GM12878 (cell line): ENCODE measurements at regions not wholly inside any gene's neighbourhood (a gene's known extent, or its start where the extent isn't known, plus 50 kb on each side); places are given as distances from the start of the nearest gene placed in this dataset.
"Not testable (repeated sequence)": the region's sequence is repeated elsewhere in the genome, so short reads cannot be mapped to it uniquely, and the experiment has no call there.

Experiments
- ATAC-seq: fragments of 200-7000 bp; cut with Tn5 transposase; 3 replicates; pipeline ENCODE4 v1.9.1; 2020; ENCODE audit warnings: mild to moderate bottlenecking, moderate library complexity
- BruUV-seq: library from RNA; stranded (reverse); fragments of 400-500 nt; replicated peaks from 2 replicates; lab custom pipeline; 2021; lab: Mats Ljungman, UMichigan
- CTCF ChIA-PET: fragments of 300-600 bp; sonication (Branson Sonifier 250); formaldehyde crosslinking; extraction: SDS; loops from one replicate; lab custom pipeline; 2021; ENCODE audit warnings: inconsistent platforms; lab: Yijun Ruan, JAX
- POLR2A ChIA-PET: fragments of 350-600 bp; formaldehyde crosslinking; extraction: SDS; loops from one replicate; lab custom pipeline; 2021; ENCODE audit warnings: inconsistent platforms; lab: Charles Lee
- RAD21 ChIA-PET: fragments of 300-600 bp; sonication (Branson Sonifier 250); formaldehyde crosslinking; loops from one replicate; lab custom pipeline; 2023; ENCODE audit warnings: antibody characterized with exemption; ENCODE audit not compliant: unreplicated experiment; lab: Charles Lee
- SMC1A ChIA-PET: fragments of 300-600 bp; sonication (Branson Sonifier 250); formaldehyde crosslinking; loops from one replicate; lab custom pipeline; 2023; ENCODE audit not compliant: unreplicated experiment, uncharacterized antibody; lab: Charles Lee
- DNase-seq: peaks from one replicate; pipeline ENCODE4 v3.0.0-alpha.2; 2011; ENCODE audit warnings: low read depth, low spot score
- FAIRE-seq: peaks from 3 replicates; lab custom pipeline; 2011; peaks lifted over from hg19 to GRCh38; lab: Jason Lieb, UNC
- H2AFZ ChIP-seq: 2 replicates; pipeline ENCODE4 v1.6.0; 2011; ENCODE audit warnings: low read depth, low read length, control low read depth; ENCODE audit not compliant: control insufficient read depth
- H3K27ac ChIP-seq: 2 replicates; pipeline ENCODE4 v1.5.1; 2011; ENCODE audit warnings: control low read depth; ENCODE audit not compliant: control insufficient read depth, insufficient read depth
- H3K27me3 ChIP-seq, 2 experiments: replicated peaks in 1 of 2; 2 replicates each; pipeline versions ENCODE4 v1.6.0 to v1.6.1; 2011; ENCODE audit warnings: low read length in 1 of 2; ENCODE audit not compliant: control insufficient read depth in 2 of 2, insufficient read depth in 2 of 2
- H3K36me3 ChIP-seq, 2 experiments: 2 replicates each; pipeline ENCODE4 v1.5.1; 2011; ENCODE audit warnings: low read length in 1 of 2; ENCODE audit not compliant: control insufficient read depth in 2 of 2, insufficient read depth in 2 of 2
- H3K4me1 ChIP-seq: 2 replicates; pipeline ENCODE4 v1.6.1; 2011; ENCODE audit warnings: mild to moderate bottlenecking, low read length, moderate library complexity, mixed read lengths; ENCODE audit not compliant: control insufficient read depth, insufficient read depth
- H3K4me2 ChIP-seq: 2 replicates; pipeline ENCODE4 v1.6.0; 2011; ENCODE audit warnings: control low read depth; ENCODE audit not compliant: control insufficient read depth, insufficient read depth
- H3K4me3 ChIP-seq: fragments of 200-600 bp; sonication (generic); 2 replicates; pipeline ENCODE4 v1.5.1; 2016
- H3K79me2 ChIP-seq: 2 replicates; pipeline ENCODE4 v1.6.0; 2011; ENCODE audit warnings: low read length; ENCODE audit not compliant: control insufficient read depth, insufficient read depth
- H3K9ac ChIP-seq: 2 replicates; pipeline ENCODE4 v1.8.0; 2011; ENCODE audit warnings: low read length, control low read depth, mixed read lengths; ENCODE audit not compliant: control insufficient read depth, insufficient read depth
- H3K9me3 ChIP-seq: replicated peaks from 3 replicates; pipeline ENCODE4 v1.5.1; 2011; ENCODE audit warnings: mild to moderate bottlenecking, low read length; ENCODE audit not compliant: control insufficient read depth, insufficient read depth
- H4K20me1 ChIP-seq: 2 replicates; pipeline ENCODE4 v1.6.0; 2011; ENCODE audit not compliant: control insufficient read depth, insufficient read depth
- BHLHE40 ChIP-seq, 2 experiments: fragments of 450-650 bp in 1 of 2; IDR thresholded peaks; 2 replicates each; pipeline ENCODE4 v1.6.1; 2011 to 2017; ENCODE audit warnings: low read depth in 2 of 2, borderline replicate concordance in 1 of 2, improper control_type of control experiment in 1 of 2, low read length in 1 of 2, mild to moderate bottlenecking in 1 of 2
- IKZF1 ChIP-seq: fragments of 450-650 bp; conservative IDR thresholded peaks from 2 replicates; pipeline ENCODE4 v1.6.1; 2017; ENCODE audit warnings: antibody characterized with exemption, mild to moderate bottlenecking
- IKZF2 ChIP-seq, 2 experiments: fragments of 450-650 bp; IDR thresholded peaks; 2 replicates each; pipeline ENCODE4 v1.6.1; 2017; ENCODE audit warnings: mild to moderate bottlenecking in 2 of 2, moderate library complexity in 2 of 2
- RELB ChIP-seq: fragments of 450-650 bp; IDR thresholded peaks from 2 replicates; pipeline ENCODE4 v1.6.1; 2017; ENCODE audit warnings: low read depth, mild to moderate bottlenecking, moderate library complexity
- ZNF687 ChIP-seq: fragments of 450-650 bp; IDR thresholded peaks from 2 replicates; pipeline ENCODE4 v1.6.1; 2017; ENCODE audit warnings: mild to moderate bottlenecking, moderate library complexity
- WGBS: methylation state at CpG from one replicate; pipeline ENCODE4 v1.1.6; 2016; ENCODE audit warnings: low lambda C conversion rate; ENCODE audit not compliant: insufficient replicate concordance, insufficient coverage; ENCODE audit errors: missing lambda C conversion rate; 5-methylcytosine and 5-hydroxymethylcytosine counted together
- in situ Hi-C: fragments of 300-500 bp; cut with MboI; formaldehyde crosslinking; loops from 9 replicates; pipeline ENCODE4 v1.14.3; 2018; ENCODE audit warnings: mixed read lengths
- intact Hi-C: fragments of 100-400 bp; cut with micrococcal nuclease; formaldehyde crosslinking; loops from one replicate; pipeline ENCODE4 v1.14.2; 2022; ENCODE audit not compliant: unreplicated experiment

GRCh38 chr7:6903289-6903688, 77.2 kb upstream of the CCZ1B start:
- H3K4me2 ChIP-seq, POLR2A ChIA-PET, CTCF ChIA-PET, H3K9me3 ChIP-seq, H3K4me3 ChIP-seq, FAIRE-seq, H2AFZ ChIP-seq, H3K27me3 ChIP-seq, in situ Hi-C loops, SMC1A ChIA-PET, H3K79me2 ChIP-seq, RAD21 ChIA-PET, H3K9ac ChIP-seq, ATAC-seq, intact Hi-C loops, H4K20me1 ChIP-seq, H3K27ac ChIP-seq, H3K4me1 ChIP-seq, DNase-seq, H3K36me3 ChIP-seq, BruUV-seq: not testable (repeated sequence)
- peak; percentile 37; the same call in 1 of the 2 replicates for TF ChIP-seq IKZF1
- TF ChIP-seq BHLHE40 (IDR thresholded peaks at IDR 0.05; ENCODE audit: borderline replicate concordance in 1 of 2, low read depth in 2 of 2, low read length in 1 of 2): peak in 1 of 2 experiments; percentile 52; a peak in 2 of 4 replicates
- peak in 1 of 2 experiments; percentile 34; a peak in 2 of 4 replicates for TF ChIP-seq IKZF2 (IDR thresholded peaks at IDR 0.05)
- peak; percentile 94 for TF ChIP-seq ZNF687
- TF ChIP-seq RELB: peak; percentile 56; the same call in 1 of the 2 replicates
- 33% methylated on average over 7 of the region's 7 CpGs for WGBS

- DNase-seq, POLR2A ChIA-PET, in situ Hi-C loops, SMC1A ChIA-PET, FAIRE-seq, H3K4me1 ChIP-seq, BruUV-seq, H3K79me2 ChIP-seq, ATAC-seq, H3K4me3 ChIP-seq, H2AFZ ChIP-seq, intact Hi-C loops, CTCF ChIA-PET, H3K9ac ChIP-seq, RAD21 ChIA-PET, H4K20me1 ChIP-seq, H3K27ac ChIP-seq, H3K36me3 ChIP-seq, H3K4me2 ChIP-seq, H3K27me3 ChIP-seq, H3K9me3 ChIP-seq: not testable (repeated sequence)
- WGBS: 0% methylated on average over 4 of the region's 4 CpGs
These were observed 77.7 kb upstream of the CCZ1B start for GRCh38 chr7:6903792-6904191.
